H7 (cell line): ENCODE measurements at regions not wholly inside any gene's neighbourhood (a gene's known extent, or its start where the extent isn't known, plus 50 kb on each side); places are given as distances from the start of the nearest gene placed in this dataset.

ENCODE experiments used
- DNase-seq: peaks from one replicate; pipeline ENCODE4 v3.0.0; 2012
- H3K27me3 ChIP-seq: 2 replicates; pipeline ENCODE4 v1.6.0; 2011; ENCODE audit warnings: mild to moderate bottlenecking, low read length; ENCODE audit not compliant: control insufficient read depth, insufficient read depth
- H3K36me3 ChIP-seq: replicated peaks from 2 replicates; pipeline ENCODE4 v1.5.1; 2011; ENCODE audit warnings: low read length; ENCODE audit not compliant: control insufficient read depth, insufficient read depth
- H3K4me3 ChIP-seq: 2 replicates; pipeline ENCODE4 v1.5.1; 2011; ENCODE audit warnings: low read depth, mild to moderate bottlenecking, control low read depth, low read length, moderate library complexity; ENCODE audit not compliant: insufficient read depth

DNA sequence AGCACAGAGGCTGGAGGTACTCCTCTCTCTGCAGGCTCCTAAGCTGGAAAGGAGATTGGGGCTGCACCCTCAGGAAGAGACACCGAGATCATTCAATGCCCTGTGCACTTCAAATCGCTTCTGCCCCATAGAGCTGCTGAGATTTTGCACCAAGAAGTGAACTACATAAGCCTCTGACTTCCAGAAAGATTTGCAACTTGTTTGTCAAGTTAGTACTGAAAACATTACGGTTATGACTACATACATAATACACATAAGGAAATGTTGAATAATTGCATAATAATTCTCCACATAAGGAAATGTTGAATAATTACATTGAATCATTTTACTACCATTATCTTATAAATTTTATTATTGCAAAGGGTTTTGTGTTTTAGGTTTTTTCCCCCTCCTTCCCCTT lies 120.3 kb upstream of the SASH1 start:
- Histone ChIP-seq H3K27me3 (no peaks in the 10 kb centered on the region), H3K36me3 (no peaks in the 10 kb centered on the region), H3K4me3 (no peak overlapping the region)
- no peak for DNase-seq

DNA sequence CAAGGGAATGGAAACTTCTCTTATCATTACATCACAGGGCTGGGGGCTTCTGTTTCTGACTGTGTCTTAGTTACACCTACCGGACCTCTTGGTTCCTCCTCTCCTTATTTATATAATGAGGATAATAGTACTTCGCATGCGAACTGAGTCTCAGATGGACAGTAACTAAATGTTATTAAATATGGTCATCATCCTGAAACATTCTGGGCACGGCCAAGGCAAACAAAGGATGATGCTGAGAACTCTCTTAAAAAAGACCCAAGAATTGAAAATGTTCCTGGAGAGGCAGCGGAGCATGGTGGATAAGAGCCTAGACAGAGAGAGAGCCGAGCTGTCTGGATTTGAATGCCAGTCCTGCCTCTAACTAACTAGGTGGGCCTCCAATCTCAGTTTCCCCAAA lies 119.8 kb upstream of the SASH1 start:
- H3K36me3 ChIP-seq, result no peaks in the 10 kb centered on the region
- no peak for DNase-seq

DNA sequence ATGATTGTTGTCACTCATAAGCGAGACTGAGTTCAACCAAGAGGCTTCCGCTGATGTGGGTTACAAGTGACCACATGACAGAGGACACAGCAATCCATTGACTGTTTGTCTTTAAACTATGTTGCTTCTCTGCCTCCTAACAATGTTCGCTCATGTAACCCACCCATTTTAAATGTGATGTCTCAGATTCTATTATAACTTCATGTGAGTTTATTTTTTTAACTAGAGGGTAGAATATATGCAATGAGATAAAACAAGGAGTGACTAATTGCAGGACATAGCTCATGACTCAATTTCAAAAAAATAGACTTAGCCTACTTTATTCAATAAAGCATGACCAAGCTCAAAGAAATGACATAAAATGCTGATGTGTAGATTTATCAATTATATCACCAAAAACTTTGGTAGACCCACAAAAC lies 119.2 kb upstream of the SASH1 start:
- Histone ChIP-seq H3K27me3 (no peaks in the 10 kb centered on the region), H3K36me3 (no peaks in the 10 kb centered on the region), H3K4me3 (no peak overlapping the region)
- no peak for DNase-seq

More for the DNA sequence above, 119.8 kb upstream of the SASH1 start:
- no peaks in the 10 kb centered on the region for H3K27me3 ChIP-seq
- no peak overlapping the region for H3K4me3 ChIP-seq

DNA sequence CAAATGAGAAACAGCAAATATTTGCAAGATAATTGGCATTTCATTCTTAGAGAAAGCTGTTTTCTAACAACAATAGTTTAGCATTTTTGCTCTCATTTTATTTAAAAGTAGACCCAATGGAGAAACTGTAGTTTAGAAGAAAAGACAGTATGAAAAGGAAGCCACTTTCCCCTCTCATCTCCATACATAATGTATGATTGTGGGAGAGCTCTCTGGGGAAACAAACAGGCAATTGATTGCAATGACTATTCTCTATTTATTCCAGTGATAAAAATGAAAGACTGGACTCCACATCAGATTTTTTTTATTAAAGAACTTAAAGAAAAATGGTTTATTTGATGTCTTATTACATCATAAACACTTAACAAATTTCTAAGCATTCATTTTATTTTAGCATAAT lies 116.8 kb upstream of the SASH1 start:
- DNase-seq, result no peak
- no peak overlapping the region for H3K4me3 ChIP-seq
- no peaks in the 10 kb centered on the region for H3K36me3 ChIP-seq
- no peaks in the 10 kb centered on the region for H3K27me3 ChIP-seq

DNA sequence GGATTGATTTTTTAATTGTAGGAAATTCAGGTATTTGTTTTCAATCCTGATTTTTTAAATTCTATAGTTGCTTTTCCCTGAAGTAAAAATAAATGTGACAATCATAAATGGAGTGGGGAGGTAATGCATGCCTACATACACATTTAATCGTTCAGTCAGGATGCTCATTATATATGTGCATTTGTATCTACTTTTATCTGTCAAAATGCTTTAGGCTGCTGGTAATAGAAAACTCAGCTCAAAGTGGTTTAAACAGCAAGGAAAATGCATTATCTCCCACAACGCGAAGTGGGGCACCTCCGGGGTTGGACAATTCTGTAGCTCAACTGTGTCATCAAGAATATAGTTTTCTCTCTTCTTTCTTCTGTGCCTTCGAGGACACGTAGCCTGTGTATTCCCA lies 116.4 kb upstream of the SASH1 start:
- Histone ChIP-seq H3K36me3 (no peaks in the 10 kb centered on the region), H3K4me3 (no peak overlapping the region), H3K27me3 (no peaks in the 10 kb centered on the region)
- no peak for DNase-seq

DNA sequence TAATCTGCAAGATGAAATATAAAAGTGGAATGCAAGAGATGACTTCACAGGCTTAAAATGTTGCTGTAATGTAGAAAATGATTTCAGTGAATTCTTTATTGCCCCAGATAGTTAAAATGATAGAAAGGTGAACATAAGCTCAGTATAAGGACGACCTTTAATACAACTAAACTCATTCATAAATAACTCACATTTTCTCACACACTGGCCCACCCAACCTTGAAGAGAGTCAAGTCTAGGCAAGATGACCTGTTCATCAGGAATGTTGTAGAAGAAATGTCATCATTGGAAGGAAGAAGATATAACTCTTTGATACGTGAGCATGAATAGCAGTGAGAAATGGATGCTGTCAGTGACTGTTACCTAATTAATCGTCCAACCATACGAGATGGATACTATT lies 111.1 kb upstream of the SASH1 start:
- Histone ChIP-seq H3K4me3 (no peak overlapping the region), H3K27me3 (no peaks in the 10 kb centered on the region), H3K36me3 (no peaks in the 10 kb centered on the region)
- no peak for DNase-seq

DNA sequence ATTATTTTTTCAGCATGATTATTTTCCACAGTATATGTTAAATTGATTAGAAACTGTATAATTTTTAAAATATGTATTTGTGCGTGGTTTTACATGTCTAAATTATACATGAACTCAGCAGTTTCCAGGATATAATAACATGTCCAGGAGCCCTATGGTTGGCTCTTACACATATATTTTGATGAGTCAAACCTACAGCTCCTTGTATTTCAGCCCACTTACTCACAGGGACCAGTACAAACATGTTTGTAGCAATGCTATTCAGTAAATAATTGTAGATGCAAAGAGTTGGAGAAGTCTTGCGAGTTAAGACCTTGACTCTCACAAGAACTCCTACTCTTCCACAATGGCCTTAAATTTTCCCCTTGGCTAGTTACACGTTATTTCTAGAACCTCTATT lies 107.2 kb upstream of the SASH1 start:
- no peaks in the 10 kb centered on the region for H3K36me3 ChIP-seq
- no peaks in the 10 kb centered on the region for H3K27me3 ChIP-seq
- DNase-seq, result no peak
- H3K4me3 ChIP-seq, result no peak overlapping the region

DNA sequence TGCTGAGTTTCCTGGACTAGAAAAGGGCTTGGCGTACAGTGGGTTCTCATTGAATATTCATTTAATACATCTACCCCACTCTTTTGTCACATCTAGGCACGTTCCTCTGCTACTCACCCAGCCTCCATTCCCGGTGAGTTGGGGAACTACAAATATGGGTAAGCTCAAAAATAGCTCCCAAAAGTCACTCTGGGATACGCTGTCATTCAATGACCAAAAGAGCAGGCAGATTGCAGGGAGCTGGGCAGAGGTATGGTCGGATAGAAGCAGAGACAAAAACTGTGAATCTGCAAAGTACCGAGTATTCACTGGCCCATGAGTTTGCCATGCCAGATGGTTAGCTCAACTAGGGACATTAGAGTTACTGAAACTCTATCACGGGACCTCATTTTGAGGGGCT lies 103.9 kb upstream of the SASH1 start:
- Histone ChIP-seq H3K4me3 (no peak overlapping the region), H3K27me3 (no peaks in the 10 kb centered on the region), H3K36me3 (no peaks in the 10 kb centered on the region)
- DNase-seq, result no peak

DNA sequence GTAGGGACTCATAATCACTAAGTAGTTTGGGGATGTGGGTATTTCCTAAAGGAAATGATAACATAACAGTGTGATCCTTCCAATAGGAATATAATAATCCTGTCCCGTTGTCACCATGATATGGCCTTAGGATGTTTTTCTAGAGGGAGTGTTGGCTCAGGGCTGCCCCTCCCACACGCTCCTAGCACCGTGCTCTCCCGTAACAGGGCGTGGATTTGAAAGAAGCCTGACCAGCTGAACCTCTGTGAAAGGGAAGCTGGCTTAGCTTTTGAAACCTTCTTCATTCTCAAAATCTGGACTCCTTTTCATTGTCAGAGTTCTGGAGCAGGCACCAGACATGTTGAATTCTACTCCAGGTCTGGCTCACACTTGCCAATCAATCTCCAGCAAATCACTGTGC lies 103.4 kb upstream of the SASH1 start:
- Histone ChIP-seq H3K36me3 (no peaks in the 10 kb centered on the region), H3K4me3 (no peak overlapping the region), H3K27me3 (no peaks in the 10 kb centered on the region)
- no peak for DNase-seq

DNA sequence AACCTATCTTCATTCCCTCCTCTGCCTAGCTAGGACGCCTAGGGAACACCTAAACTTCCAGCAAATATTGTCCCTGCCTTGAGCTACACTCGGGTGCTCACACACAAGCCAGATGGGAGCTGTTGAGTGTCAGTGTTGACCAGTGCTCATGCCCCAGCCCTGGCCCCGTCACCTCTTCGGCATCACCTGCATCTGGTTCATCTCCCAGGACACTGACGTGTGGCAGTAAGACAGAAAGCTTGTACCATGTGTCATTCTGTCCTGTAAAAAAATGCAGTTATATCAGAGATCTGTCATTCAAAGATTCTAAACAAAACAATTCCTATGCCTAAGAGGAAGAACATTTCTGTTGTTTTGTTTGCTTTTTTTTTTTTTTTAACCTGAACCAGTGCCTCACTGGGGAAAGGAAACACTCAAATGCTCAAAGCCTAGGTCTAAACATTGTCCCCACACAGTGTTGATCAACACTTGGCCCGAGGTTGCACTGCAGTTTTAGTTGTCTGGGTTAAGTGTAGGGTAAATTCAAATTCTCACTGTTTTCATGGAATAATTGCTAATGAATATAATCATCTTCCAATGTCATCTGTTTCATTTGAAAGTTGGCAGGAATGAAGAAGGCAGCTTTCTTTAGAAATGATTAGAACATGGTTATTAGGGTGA lies 102.7 kb upstream of the SASH1 start:
- no peak for DNase-seq
- Histone ChIP-seq H3K27me3 (no peaks in the 10 kb centered on the region), H3K36me3 (no peaks in the 10 kb centered on the region), H3K4me3 (no peak overlapping the region)

DNA sequence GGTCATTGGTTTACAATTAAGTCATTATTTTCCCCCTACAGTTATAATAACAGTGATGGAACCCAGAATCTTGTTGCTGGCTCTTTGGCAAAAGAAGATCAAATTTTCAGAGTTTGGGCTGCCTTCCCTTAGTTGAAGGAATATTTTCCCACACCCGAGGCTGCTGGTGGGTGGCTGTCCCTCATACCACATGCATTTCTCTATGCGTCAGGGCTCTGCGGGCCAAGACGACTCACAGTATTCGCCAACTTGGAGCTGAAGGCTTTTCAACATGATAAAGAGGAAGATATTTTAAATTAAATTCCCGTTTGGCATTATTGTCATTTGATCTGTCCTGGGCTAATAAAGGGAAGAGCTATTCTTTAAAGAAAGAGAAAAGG lies 102.2 kb upstream of the SASH1 start:
- H3K4me3 ChIP-seq, result no peak overlapping the region
- no peaks in the 10 kb centered on the region for H3K36me3 ChIP-seq
- DNase-seq, result no peak
- no peaks in the 10 kb centered on the region for H3K27me3 ChIP-seq

DNA sequence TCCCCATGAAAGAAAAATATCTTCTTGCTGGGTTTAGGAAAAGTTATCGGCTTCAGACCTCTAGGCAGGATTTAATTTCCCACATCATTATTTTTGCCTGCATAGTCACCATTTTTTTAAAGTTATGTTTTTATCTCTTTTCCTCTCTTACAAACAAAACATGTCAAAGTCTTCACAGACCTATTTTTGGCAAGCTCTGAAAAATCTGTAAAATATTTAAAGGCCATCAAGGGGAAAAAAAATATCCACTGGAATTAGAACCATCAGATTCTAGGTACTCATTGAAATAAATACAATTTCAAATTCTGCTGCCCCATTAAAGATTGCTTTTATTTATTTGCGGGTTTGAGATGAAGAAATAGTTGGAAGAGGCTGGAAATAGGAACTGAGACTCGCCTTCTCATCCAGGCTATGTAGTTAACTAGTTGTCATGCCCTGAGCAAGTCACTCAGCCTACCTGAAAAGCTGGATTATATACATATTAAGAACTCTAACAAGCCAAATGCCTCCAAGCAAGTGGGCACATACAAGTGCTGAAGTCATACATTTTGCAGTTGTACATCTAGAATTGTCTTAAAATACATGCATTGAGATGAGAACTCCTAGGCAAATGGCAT lies 101.7 kb upstream of the SASH1 start:
- Histone ChIP-seq H3K36me3 (no peaks in the 10 kb centered on the region), H3K4me3 (no peak overlapping the region), H3K27me3 (no peaks in the 10 kb centered on the region)
- DNase-seq, result no peak

DNA sequence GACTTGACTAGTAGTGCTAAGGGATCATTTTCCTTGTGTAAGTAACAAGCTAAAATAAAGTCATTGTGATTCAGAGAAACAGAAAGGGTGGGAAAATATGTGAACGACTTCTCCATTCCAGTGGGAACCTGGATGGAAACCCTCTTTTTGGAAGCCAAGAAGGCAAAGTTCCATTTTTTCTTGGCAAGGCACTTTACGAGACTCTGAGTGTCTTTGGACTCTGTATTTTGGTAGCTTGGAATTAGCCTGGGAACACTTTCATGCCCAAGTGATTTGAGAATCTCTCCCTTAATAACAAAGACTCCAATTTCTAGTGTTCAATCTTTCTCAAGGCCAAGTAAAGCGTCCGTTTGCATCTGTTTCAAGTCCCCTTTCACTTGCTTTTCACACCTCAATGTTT lies 100.5 kb upstream of the SASH1 start:
- Histone ChIP-seq H3K27me3 (no peaks in the 10 kb centered on the region), H3K36me3 (no peaks in the 10 kb centered on the region), H3K4me3 (no peak overlapping the region)
- DNase-seq, result no peak

DNA sequence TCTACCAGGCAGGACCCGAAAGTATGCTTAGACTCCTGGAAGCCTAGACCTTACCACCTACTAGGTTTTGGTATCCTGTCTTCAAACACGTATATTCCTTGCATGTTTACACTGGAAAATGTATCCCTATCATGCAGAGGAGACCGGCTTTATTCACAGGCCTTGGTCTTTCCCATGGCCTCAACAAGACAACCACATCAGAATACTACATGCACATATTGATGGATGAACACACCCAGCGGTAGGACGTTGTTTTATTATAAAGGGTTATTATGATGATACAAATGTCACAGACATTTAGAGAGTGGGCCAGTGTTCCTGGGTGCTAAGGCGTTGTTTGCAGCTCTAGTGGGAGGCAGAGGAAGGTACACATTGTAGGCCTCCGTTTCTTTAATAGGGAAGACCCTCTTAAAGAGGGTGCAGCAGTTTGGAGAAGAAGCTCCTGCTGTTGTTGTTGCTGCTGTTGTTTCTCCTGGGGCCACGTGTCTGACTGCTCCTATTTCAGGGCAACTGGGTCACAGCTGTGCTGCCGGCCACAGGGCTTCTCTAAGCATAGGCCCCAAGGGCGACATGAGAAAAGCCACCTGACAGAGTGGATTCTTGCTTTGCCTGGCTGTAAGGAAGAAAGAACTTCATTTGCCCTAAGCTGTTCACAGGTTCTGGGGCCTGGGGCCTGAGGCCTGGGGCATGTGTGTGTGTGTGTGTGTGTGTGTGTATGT lies 98.3 kb upstream of the SASH1 start:
- Histone ChIP-seq H3K36me3 (no peaks in the 10 kb centered on the region), H3K4me3 (no peak overlapping the region), H3K27me3 (no peaks in the 10 kb centered on the region)
- no peak for DNase-seq

DNA sequence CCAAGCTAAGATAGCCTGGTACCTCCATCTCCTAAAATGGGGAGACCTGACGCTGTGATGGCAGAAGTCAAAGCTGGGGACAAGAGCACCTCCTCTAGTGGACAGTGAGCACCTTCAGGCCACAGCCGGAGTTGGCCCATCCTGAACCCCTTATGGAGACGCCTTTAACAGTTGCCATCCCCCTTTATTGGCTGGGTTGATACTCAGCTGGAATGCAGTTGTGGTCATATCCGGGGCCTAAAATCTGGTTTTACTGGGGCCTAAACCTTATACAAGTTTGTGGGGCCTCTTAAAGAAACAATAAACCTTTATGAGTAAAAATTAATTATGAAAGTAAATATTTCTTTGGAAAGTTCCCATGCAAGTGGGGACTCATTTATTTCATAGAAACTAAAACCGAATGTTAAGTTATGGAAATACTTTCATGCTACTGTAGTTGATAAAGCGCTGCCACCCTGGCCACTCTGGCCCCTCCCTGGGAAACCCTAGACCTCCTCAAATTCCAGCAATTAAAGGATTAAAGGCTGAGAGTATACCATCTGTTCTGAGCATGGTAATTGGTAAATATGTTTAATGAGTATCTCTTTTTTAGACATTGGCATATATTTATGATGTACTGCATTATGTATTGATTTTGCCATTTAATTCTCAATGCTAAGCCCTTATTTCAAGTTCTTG lies 95.1 kb upstream of the SASH1 start:
- Histone ChIP-seq H3K36me3 (no peaks in the 10 kb centered on the region), H3K4me3 (no peak overlapping the region), H3K27me3 (no peaks in the 10 kb centered on the region)
- DNase-seq, result no peak
